ENCODE measurements at regions not wholly inside any gene's neighbourhood (a gene's known extent, or its start where the extent isn't known, plus 50 kb on each side); places are given as distances from the start of the nearest gene placed in this dataset.

DNA sequence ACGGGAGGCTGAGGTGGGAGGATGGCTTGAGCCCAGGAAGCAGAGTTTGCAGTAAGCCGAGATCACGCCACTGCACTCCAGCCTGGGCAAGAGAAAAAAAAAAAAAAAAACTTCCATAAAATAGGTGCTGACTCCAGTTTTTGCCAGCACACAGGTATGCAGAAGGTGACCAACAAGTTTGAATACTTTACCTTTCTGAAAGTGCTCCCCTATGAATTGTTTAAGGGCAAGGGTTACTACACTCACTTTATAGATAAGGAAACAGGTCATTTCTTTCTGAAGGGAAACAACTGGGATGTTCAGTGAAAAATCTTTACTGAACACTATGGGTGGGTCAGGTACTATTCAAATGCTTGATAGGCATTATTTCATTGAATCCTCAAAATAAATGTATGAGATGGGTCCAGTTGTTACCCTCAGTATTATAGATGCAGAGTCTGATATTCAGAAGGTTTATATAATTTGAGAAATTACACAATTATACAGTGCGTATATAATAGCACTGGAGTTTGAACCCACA lies 538.5 kb downstream of the INSC start:
- H3K27me3 ChIP-seq, result peaks cover 0 to 27% (median 0%) of the 10 kb centered on the region in 7 donors
- TF ChIP-seq, protein P1, sequence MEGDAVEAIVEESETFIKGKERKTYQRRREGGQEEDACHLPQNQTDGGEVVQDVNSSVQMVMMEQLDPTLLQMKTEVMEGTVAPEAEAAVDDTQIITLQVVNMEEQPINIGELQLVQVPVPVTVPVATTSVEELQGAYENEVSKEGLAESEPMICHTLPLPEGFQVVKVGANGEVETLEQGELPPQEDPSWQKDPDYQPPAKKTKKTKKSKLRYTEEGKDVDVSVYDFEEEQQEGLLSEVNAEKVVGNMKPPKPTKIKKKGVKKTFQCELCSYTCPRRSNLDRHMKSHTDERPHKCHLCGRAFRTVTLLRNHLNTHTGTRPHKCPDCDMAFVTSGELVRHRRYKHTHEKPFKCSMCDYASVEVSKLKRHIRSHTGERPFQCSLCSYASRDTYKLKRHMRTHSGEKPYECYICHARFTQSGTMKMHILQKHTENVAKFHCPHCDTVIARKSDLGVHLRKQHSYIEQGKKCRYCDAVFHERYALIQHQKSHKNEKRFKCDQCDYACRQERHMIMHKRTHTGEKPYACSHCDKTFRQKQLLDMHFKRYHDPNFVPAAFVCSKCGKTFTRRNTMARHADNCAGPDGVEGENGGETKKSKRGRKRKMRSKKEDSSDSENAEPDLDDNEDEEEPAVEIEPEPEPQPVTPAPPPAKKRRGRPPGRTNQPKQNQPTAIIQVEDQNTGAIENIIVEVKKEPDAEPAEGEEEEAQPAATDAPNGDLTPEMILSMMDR (IDR thresholded peaks at IDR 0.05), result no peak
- 95 to 96% methylated on average over 4 of the region's 4 CpGs for WGBS, 2 donors

DNA sequence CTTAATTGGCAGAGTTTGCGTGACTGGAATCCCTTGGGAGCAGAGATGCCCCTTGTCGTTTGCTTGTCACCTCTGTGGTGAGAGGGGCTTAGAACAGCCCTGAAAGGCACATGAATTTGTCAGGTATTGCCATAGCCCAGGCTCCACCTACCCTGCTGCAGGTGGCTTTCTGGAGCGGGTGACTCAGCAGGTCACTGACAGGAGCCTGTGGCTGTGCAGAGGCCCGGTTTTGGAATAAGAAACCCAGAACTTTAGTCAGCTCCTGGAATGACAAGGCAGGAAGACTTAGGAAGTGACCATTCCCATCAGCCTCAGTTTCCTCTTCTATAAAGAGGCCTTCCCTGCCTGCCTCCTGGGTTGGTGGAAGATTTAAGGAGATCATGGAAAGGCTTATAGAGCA lies 539.7 kb downstream of the INSC start:
- intact Hi-C loops (cut with DNase I), result loop anchor here in 5 of 10 donors (5.0 to 10.0 kb wide), 7 partner anchors 118 to 960 kb away; no protein-coding TSS in a partner anchor
- ATAC-seq, result no peak
- H3K4me1 ChIP-seq, result peaks cover 4 to 23% (median 16%) of the 10 kb centered on the region in 9 donors
- H3K36me3 ChIP-seq, result no peaks in the 10 kb centered on the region
- no peaks in the 10 kb centered on the region for H3K9me3 ChIP-seq
- WGBS, 2 donors, result 79 to 82% methylated on average over 4 of the region's 4 CpGs
- peaks cover 0 to 27% (median 0%) of the 10 kb centered on the region in 7 donors for H3K27me3 ChIP-seq
- no peak overlapping the region for H3K27ac ChIP-seq
- no peak overlapping the region for H3K4me3 ChIP-seq
- DNase-seq, result no peak
- TF ChIP-seq, protein P1 (IDR thresholded peaks at IDR 0.05), result no peak

More for the DNA sequence above, 538.5 kb downstream of the INSC start:
- no peak for ATAC-seq
- DNase-seq, result no peak
- H3K4me1 ChIP-seq, result peaks cover 5 to 28% (median 16%) of the 10 kb centered on the region in 9 donors
- intact Hi-C loops (cut with DNase I), result loop anchor here in 5 of 10 donors (5.0 to 10.0 kb wide), 7 partner anchors 119 to 962 kb away; no protein-coding TSS in a partner anchor
- H3K36me3 ChIP-seq, result no peaks in the 10 kb centered on the region
- H3K27ac ChIP-seq, result no peak overlapping the region
- no peak overlapping the region for H3K4me3 ChIP-seq
- no peaks in the 10 kb centered on the region for H3K9me3 ChIP-seq

DNA sequence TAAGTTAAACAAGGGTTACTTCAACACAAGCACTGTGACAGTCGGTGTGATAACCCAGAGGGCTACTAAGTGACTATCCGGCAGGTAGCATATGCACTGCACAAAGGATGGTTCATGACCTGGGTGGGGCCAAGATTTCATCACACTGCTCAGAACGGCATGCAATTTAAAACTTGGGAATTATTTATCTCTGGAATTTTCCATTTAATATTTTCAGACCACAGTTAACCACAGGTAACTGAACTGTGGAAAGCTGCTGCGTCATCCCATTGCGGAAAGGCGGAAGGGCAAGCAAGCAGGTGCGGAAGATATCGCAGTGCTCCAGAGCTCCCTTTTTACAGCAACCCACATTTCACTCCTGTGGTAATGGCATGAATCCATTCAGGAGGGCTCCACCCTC lies 540.8 kb downstream of the INSC start:
- intact Hi-C loops (cut with DNase I), result loop anchor here in 3 of 10 donors (10.0 kb wide), 2 partner anchors 159 to 959 kb away; no protein-coding TSS in a partner anchor
- H3K27ac ChIP-seq, result no peak overlapping the region
- H3K27me3 ChIP-seq, result peaks cover 0 to 26% (median 0%) of the 10 kb centered on the region in 7 donors

DNA sequence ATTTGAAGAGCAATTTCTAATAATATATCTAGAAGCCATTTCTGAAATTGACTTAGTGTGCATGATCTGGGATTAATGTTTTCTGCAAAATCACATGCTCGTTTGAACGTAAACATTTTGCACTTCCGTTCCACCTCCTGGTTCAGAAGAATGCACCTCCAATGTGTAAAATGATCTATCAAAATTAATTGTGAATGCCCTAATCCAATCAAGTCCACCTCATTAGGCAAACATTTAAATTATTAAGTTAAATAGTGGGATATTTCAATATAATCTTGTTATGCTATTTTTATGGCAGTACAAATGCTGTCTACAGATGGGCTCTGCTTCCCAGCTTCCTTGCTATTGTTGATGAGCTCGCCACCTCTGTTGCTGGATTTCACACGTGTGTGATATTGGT lies 542.5 kb downstream of the INSC start:
- no peak overlapping the region for H3K27ac ChIP-seq
- H3K9me3 ChIP-seq, result no peaks in the 10 kb centered on the region
- TF ChIP-seq, protein P1 (IDR thresholded peaks at IDR 0.05), result no peak
- no peaks in the 10 kb centered on the region for H3K36me3 ChIP-seq
- H3K4me1 ChIP-seq, result peaks cover 0 to 1% (median 0%) of the 10 kb centered on the region in 9 donors
- WGBS, 2 donors, result 93 to 95% methylated on average over 5 of the region's 5 CpGs
- peaks cover 0 to 10% (median 0%) of the 10 kb centered on the region in 7 donors for H3K27me3 ChIP-seq
- no peak overlapping the region for H3K4me3 ChIP-seq
- ATAC-seq (no peak), DNase-seq (no peak)
- intact Hi-C loops (cut with DNase I), result loop anchor here in 3 of 10 donors (10.0 kb wide), 2 partner anchors 158 to 958 kb away; no protein-coding TSS in a partner anchor

More for the DNA sequence above, 540.8 kb downstream of the INSC start:
- Histone ChIP-seq H3K36me3 (no peaks in the 10 kb centered on the region), H3K4me3 (no peak overlapping the region), H3K9me3 (no peaks in the 10 kb centered on the region), H3K4me1 (peaks cover 0 to 14% (median 6%) of the 10 kb centered on the region in 9 donors)
- no peak for ATAC-seq
- DNase-seq, result no peak
- TF ChIP-seq, protein P1 (IDR thresholded peaks at IDR 0.05), result no peak
- WGBS, 2 donors, result 84 to 88% methylated on average over 8 of the region's 8 CpGs

All from heart right ventricle (tissue), 16 donors.